GM12801 (cell line): ENCODE measurements at regions not wholly inside any gene's neighbourhood (a gene's known extent, or its start where the extent isn't known, plus 50 kb on each side); places are given as distances from the start of the nearest gene placed in this dataset.

Source experiments
- CTCF ChIP-seq: IDR thresholded peaks from one replicate; pipeline ENCODE4 v1.5.1; 2011; ENCODE audit warnings: control low read depth; ENCODE audit not compliant: insufficient read length; ENCODE audit errors: extremely low read depth

DNA sequence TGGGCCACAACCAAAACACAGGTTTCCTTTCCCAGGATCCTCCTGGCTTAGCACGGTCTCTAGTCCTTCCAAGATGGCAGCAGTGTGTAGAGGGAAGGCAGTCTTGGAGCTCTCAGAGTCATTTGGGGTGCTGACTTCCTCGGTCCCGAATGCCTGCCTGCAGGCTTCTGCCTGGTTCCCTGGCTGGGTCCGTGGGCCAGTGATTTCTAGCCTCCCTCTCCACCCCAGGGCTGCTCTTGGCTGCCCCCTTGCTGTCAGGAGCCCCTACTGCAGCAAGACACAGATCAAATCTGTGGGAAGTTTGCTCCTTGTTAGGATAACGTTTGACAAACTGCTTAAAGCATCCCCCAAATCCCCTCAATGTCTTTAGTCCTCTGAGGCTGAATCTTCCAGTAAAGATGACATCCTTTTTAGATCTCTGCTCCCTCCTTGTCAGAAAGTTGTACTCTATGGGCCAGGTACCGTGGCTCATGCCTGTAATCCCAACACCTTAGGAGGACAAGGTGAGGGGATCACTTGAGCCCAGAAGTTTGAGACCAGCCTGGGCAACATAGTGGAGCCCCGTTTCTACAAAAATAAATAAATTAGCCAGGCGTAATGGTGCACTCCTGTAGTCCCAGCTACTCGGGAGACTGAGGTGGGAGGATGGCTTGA is 272.5 kb downstream of the RRAGC start:
- TF ChIP-seq CTCF: peak; percentile 94

- TF ChIP-seq CTCF: no peak
These were observed 273.6 kb downstream of the RRAGC start for GRCh38 chr1:38585971-38586370.

DNA sequence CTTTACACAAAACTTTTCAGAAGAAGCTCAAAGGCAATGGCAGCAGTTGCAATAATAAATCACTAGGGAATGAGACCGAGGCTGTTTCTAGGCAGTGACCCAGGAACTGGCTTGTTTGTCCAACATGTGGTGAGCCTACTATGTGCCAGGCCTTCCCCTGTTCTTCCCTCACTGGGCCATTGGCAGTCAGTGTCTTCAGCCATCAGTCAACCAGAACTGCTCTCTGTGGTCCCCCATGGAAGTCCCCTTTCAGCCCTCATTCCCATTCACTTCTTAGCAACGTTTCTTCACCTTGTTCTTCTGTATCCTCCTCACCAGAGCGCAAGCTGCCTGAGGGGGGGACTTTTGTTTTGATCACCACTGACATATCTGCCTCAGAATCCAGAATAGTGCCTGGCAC is 274.1 kb downstream of the RRAGC start:
- TF ChIP-seq CTCF: no peak

GRCh38 chr1:38584448-38585355 is 274.9 kb downstream of the RRAGC start:
- no peak for TF ChIP-seq CTCF

DNA sequence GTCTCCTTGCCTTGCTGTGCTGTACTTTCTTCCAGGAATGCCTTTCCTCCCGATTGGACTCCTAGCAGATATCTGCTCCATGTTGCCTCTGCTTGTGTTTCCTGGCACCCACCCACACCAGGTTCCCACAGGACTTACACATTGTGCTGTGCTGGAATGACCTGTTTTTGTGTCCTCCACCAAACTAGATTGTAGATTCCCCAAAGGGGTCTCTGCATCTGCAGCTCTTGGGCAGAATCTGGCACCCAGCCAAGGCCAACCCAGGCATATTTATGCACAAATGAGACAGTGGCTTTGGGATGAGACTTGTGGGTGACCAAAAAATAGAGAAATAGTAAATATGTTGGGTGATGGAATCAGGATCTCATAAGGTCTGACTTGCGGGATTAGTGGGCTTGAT is 278.2 kb downstream of the RRAGC start:
- no peak for TF ChIP-seq CTCF

DNA sequence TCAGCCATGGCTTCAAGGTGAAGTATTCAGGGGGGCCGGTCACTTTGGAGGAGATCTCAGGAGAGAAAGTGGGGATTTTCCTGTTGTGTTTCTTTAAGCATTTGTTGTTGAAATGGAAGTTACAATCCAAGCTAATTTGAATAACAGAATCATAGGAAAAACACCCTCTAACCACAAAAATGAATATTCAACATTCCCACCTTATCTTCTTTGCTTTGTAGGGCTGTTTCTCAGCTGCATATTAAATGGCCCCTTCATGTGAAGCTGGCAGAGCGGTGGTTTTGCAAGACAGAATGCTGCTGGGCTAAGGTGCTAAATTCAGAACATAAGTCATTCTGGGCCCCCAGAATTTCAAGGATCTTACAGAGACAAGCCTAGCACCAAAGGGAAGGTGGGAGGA is 279.0 kb downstream of the RRAGC start:
- no peak for TF ChIP-seq CTCF

DNA sequence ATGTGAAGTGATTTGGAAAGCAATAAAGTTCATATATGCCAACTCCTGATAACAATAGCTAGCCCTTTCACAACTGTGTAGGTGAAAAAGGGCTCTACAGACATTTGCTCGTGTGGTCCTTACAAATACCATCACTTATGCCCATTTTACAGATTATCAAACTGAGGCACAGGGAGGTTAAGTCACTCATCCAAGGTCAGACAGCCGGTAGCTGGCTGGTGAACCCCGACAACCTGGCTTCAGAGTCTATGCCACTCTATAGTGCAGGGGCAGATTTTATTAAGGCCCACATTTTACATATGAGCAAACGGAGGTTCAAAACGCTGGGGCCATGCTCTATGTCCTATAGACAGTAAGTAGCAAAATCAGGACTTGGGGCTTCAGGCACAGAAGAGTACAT is 280.5 kb downstream of the RRAGC start:
- TF ChIP-seq CTCF: no peak
